ENCODE measurements at regions not wholly inside any gene's neighbourhood (a gene's known extent, or its start where the extent isn't known, plus 50 kb on each side); places are given as distances from the start of the nearest gene placed in this dataset.

DNA sequence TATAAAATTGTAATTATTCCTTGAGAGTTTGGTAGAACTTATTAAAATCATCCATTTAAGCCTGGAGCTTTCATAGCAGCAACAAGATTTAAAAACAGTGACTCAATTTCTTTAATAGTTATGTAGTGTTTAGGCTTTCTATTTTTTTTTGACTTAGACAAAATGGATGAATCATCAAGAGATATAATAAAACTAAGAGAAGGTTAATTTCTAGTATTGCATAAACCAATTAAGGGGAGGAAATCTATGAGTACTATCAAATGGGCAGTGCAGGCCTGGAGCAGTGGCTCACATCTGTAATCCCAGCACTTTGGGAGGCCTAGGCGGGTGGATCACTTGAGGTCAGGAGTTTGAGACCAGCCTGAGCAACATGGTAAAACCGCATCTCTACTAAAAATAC lies 416.3 kb upstream of the USP24 start:
- TF ChIP-seq, protein P1, sequence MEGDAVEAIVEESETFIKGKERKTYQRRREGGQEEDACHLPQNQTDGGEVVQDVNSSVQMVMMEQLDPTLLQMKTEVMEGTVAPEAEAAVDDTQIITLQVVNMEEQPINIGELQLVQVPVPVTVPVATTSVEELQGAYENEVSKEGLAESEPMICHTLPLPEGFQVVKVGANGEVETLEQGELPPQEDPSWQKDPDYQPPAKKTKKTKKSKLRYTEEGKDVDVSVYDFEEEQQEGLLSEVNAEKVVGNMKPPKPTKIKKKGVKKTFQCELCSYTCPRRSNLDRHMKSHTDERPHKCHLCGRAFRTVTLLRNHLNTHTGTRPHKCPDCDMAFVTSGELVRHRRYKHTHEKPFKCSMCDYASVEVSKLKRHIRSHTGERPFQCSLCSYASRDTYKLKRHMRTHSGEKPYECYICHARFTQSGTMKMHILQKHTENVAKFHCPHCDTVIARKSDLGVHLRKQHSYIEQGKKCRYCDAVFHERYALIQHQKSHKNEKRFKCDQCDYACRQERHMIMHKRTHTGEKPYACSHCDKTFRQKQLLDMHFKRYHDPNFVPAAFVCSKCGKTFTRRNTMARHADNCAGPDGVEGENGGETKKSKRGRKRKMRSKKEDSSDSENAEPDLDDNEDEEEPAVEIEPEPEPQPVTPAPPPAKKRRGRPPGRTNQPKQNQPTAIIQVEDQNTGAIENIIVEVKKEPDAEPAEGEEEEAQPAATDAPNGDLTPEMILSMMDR (IDR thresholded peaks at IDR 0.05) = no peak
- no peak for TF ChIP-seq POLR2A (IDR thresholded peaks at IDR 0.05)
- no peak for TF ChIP-seq EP300 (IDR thresholded peaks at IDR 0.05)

All from ovary (tissue), 3 donors.